Neural cell (in vitro differentiated cells): ENCODE measurements at regions not wholly inside any gene's neighbourhood (a gene's known extent, or its start where the extent isn't known, plus 50 kb on each side); places are given as distances from the start of the nearest gene placed in this dataset.

ENCODE experiments used
- H2AFZ ChIP-seq: fragments of 200-600, 300-800 bp; sonication (generic), shearing (Covaris generic); 2 replicates; pipeline ENCODE4 v1.6.0; 2014; ENCODE audit warnings: low read depth, mild to moderate bottlenecking, antibody characterized with exemption, low read length, moderate library complexity
- H3F3A ChIP-seq: fragments of 200-600 bp; shearing (Covaris generic); 2 replicates; pipeline ENCODE4 v1.6.1; 2016; ENCODE audit warnings: mild to moderate bottlenecking, moderate library complexity, mixed read lengths, antibody characterized with exemption, low read length; ENCODE audit not compliant: insufficient read depth, poor library complexity, severe bottlenecking
- H3K27ac ChIP-seq: fragments of 200-600, 300-800 bp; sonication (generic), shearing (Covaris generic); 2 replicates; pipeline ENCODE4 v1.5.1; 2014; ENCODE audit warnings: mild to moderate bottlenecking, low read length, moderate library complexity
- H3K27me3 ChIP-seq: fragments of 300-800, 200-600 bp; sonication (generic), shearing (Covaris generic); 2 replicates; pipeline ENCODE4 v1.6.0; 2014; ENCODE audit warnings: mild to moderate bottlenecking, low read depth, low read length, moderate library complexity; ENCODE audit not compliant: insufficient read depth
- H3K36me3 ChIP-seq: fragments of 300-800, 200-600 bp; sonication (generic), shearing (Covaris generic); 2 replicates; pipeline ENCODE4 v1.5.1; 2014; ENCODE audit warnings: mild to moderate bottlenecking, antibody characterized with exemption, low read length, moderate library complexity; ENCODE audit not compliant: insufficient read depth
- H3K4me2 ChIP-seq: fragments of 300-800, 200-600 bp; sonication (generic), shearing (Covaris generic); 2 replicates; pipeline ENCODE4 v1.6.0; 2014; ENCODE audit warnings: mild to moderate bottlenecking, low read length
- H3K4me3 ChIP-seq: fragments of 300-800, 200-600 bp; sonication (generic), shearing (Covaris generic); 2 replicates; pipeline ENCODE4 v1.5.1; 2014; ENCODE audit warnings: mild to moderate bottlenecking, low read length, moderate library complexity
- H3K79me2 ChIP-seq: fragments of 200-600 bp; shearing (Covaris generic); replicated peaks from 2 replicates; pipeline ENCODE4 v1.6.0; 2014; ENCODE audit warnings: mild to moderate bottlenecking, low read length, moderate library complexity; ENCODE audit not compliant: insufficient read depth
- H3K9ac ChIP-seq: fragments of 300-800, 200-600 bp; sonication (generic), shearing (Covaris generic); 2 replicates; pipeline ENCODE4 v1.6.1; 2016; ENCODE audit warnings: mild to moderate bottlenecking, low read length, mixed read lengths
- H3K9me2 ChIP-seq: fragments of 200-600 bp; shearing (Covaris generic); 2 replicates; pipeline ENCODE4 v1.6.1; 2016; ENCODE audit warnings: mild to moderate bottlenecking, low read length, mixed read lengths; ENCODE audit not compliant: insufficient read depth
- H3K9me3 ChIP-seq: fragments of 200-600, 300-800 bp; sonication (generic), shearing (Covaris generic); 2 replicates; pipeline ENCODE4 v1.6.1; 2016; ENCODE audit warnings: mild to moderate bottlenecking, mixed run types, low read length, moderate library complexity, mixed read lengths
- H4K20me1 ChIP-seq: fragments of 200-600 bp; shearing (Covaris generic); 2 replicates; pipeline ENCODE4 v1.6.1; 2016; ENCODE audit warnings: mild to moderate bottlenecking, mixed run types; ENCODE audit not compliant: insufficient read depth
- EP300 ChIP-seq: fragments of 450-650 bp; conservative IDR thresholded peaks from 2 replicates; pipeline ENCODE4 v1.6.1; 2014; ENCODE audit warnings: antibody characterized with exemption, mild to moderate bottlenecking, moderate library complexity; ENCODE audit not compliant: poor library complexity, severe bottlenecking
- EZH2 ChIP-seq: fragments of 200-600, 300-800 bp; shearing (Covaris generic), sonication (generic); IDR thresholded peaks from 2 replicates; pipeline ENCODE4 v1.6.1; 2014; ENCODE audit warnings: antibody characterized with exemption, low read length, borderline replicate concordance, mild to moderate bottlenecking; ENCODE audit not compliant: insufficient read depth, poor library complexity, severe bottlenecking
- MXI1 ChIP-seq: fragments of 450-650 bp; conservative IDR thresholded peaks from 2 replicates; pipeline ENCODE4 v1.6.1; 2014; ENCODE audit warnings: antibody characterized with exemption, mild to moderate bottlenecking; ENCODE audit not compliant: poor library complexity, severe bottlenecking
- POLR2AphosphoS5 ChIP-seq: IDR thresholded peaks from 2 replicates; pipeline ENCODE4 v1.6.1; 2012
- RAD21 ChIP-seq: fragments of 450-650 bp; conservative IDR thresholded peaks from 2 replicates; pipeline ENCODE4 v1.6.1; 2014; ENCODE audit warnings: antibody characterized with exemption, mild to moderate bottlenecking, moderate library complexity
- REST ChIP-seq: IDR thresholded peaks from 2 replicates; pipeline ENCODE4 v1.6.1; 2012; ENCODE audit warnings: borderline replicate concordance
- SMC3 ChIP-seq: fragments of 450-650 bp; conservative IDR thresholded peaks from 2 replicates; pipeline ENCODE4 v1.6.1; 2014; ENCODE audit warnings: antibody characterized with exemption, mild to moderate bottlenecking, moderate library complexity; ENCODE audit not compliant: poor library complexity
- TAF1 ChIP-seq: IDR thresholded peaks from 2 replicates; pipeline ENCODE4 v1.6.1; 2012; ENCODE audit warnings: low read depth

- Histone ChIP-seq H3K9me3 (no peaks in the 10 kb centered on the region), H3K9me2 (no peaks in the 10 kb centered on the region), H3K4me2 (no peak overlapping the region), H3K27ac (no peak overlapping the region), H3K79me2 (no peaks in the 10 kb centered on the region), H3K4me3 (no peak overlapping the region), H3K36me3 (no peaks in the 10 kb centered on the region), H4K20me1 (no peaks in the 10 kb centered on the region), H3K9ac (no peak overlapping the region), H3F3A (no peaks in the 10 kb centered on the region), H2AFZ (no peak overlapping the region), H3K27me3 (no peaks in the 10 kb centered on the region)
- no peak for TF ChIP-seq RAD21
Measured at GRCh38 chr20:60659240-60659639, 592.8 kb upstream of the CDH4 start.

- no peak overlapping the region for H2AFZ ChIP-seq
- no peaks in the 10 kb centered on the region for H3F3A ChIP-seq
- no peak overlapping the region for H3K9ac ChIP-seq
- H3K27ac ChIP-seq: no peak overlapping the region
- H3K9me2 ChIP-seq: no peaks in the 10 kb centered on the region
- no peak for TF ChIP-seq EP300
- no peak for TF ChIP-seq TAF1
- no peak for TF ChIP-seq POLR2AphosphoS5
- TF ChIP-seq MXI1: no peak
- TF ChIP-seq SMC3: no peak
- TF ChIP-seq EZH2: no peak
- no peak for TF ChIP-seq REST
- H3K4me2 ChIP-seq: no peak overlapping the region
- H3K9me3 ChIP-seq: no peaks in the 10 kb centered on the region
- H3K27me3 ChIP-seq: no peaks in the 10 kb centered on the region
- no peaks in the 10 kb centered on the region for H3K36me3 ChIP-seq
- no peaks in the 10 kb centered on the region for H4K20me1 ChIP-seq
- no peaks in the 10 kb centered on the region for H3K79me2 ChIP-seq
- H3K4me3 ChIP-seq: no peak overlapping the region
Measured at GRCh38 chr20:60662307-60662706, 589.8 kb upstream of the CDH4 start.

GRCh38 chr20:60664106-60664505 is 588.0 kb upstream of the CDH4 start:
- no peak overlapping the region for H3K9ac ChIP-seq
- H3F3A ChIP-seq: no peaks in the 10 kb centered on the region
- H3K9me2 ChIP-seq: no peaks in the 10 kb centered on the region
- no peak overlapping the region for H3K4me2 ChIP-seq
- TF ChIP-seq EZH2 (no peak), EP300 (no peak), POLR2AphosphoS5 (no peak), MXI1 (no peak), REST (no peak), SMC3 (no peak), TAF1 (no peak)
- no peaks in the 10 kb centered on the region for H3K27me3 ChIP-seq
- no peak overlapping the region for H2AFZ ChIP-seq
- H3K4me3 ChIP-seq: no peak overlapping the region
- H3K36me3 ChIP-seq: no peaks in the 10 kb centered on the region
- no peaks in the 10 kb centered on the region for H3K9me3 ChIP-seq
- no peak overlapping the region for H3K27ac ChIP-seq
- H4K20me1 ChIP-seq: no peaks in the 10 kb centered on the region
- H3K79me2 ChIP-seq: no peaks in the 10 kb centered on the region
